ENCODE measurements at regions not wholly inside any gene's neighbourhood (a gene's known extent, or its start where the extent isn't known, plus 50 kb on each side); places are given as distances from the start of the nearest gene placed in this dataset.

DNA sequence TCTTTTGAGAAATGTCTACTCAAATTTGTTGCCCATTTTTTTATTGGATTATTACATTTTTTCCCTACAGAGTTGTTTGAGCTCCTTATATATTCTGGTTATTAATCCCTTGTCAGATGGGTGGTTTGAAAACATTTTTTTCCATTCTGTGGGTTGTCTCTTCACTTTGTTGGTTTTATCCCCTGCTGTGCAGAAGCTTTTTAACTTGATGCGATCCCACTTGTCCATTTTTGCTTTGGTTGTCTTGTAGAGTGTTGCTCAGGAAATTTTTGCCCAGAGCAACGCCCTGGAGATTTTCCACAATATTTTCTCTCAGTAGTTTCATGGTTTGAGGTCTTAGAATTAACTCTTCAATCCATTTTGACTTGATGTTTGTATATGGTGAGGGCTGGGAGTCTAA, 592.8 kb upstream of the GOT2 start:
- TF ChIP-seq, protein P1, sequence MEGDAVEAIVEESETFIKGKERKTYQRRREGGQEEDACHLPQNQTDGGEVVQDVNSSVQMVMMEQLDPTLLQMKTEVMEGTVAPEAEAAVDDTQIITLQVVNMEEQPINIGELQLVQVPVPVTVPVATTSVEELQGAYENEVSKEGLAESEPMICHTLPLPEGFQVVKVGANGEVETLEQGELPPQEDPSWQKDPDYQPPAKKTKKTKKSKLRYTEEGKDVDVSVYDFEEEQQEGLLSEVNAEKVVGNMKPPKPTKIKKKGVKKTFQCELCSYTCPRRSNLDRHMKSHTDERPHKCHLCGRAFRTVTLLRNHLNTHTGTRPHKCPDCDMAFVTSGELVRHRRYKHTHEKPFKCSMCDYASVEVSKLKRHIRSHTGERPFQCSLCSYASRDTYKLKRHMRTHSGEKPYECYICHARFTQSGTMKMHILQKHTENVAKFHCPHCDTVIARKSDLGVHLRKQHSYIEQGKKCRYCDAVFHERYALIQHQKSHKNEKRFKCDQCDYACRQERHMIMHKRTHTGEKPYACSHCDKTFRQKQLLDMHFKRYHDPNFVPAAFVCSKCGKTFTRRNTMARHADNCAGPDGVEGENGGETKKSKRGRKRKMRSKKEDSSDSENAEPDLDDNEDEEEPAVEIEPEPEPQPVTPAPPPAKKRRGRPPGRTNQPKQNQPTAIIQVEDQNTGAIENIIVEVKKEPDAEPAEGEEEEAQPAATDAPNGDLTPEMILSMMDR (IDR thresholded peaks at IDR 0.05) = no peak
- TF ChIP-seq POLR2A (IDR thresholded peaks at IDR 0.05) (no peak), POLR2AphosphoS5 (IDR thresholded peaks at IDR 0.05) (no peak)

All from prostate gland (tissue), 2 donors.